Mucosa of stomach (tissue), 1 donor: ENCODE measurements at regions not wholly inside any gene's neighbourhood (a gene's known extent, or its start where the extent isn't known, plus 50 kb on each side); places are given as distances from the start of the nearest gene placed in this dataset.
"Not testable (repeated sequence)": the region's sequence is repeated elsewhere in the genome, so short reads cannot be mapped to it uniquely, and the experiment has no call there.

ENCODE experiments used
- H3K27me3 ChIP-seq: one replicate; pipeline ENCODE4 v1.7.0; 2013; ENCODE audit warnings: mild to moderate bottlenecking, low read length; ENCODE audit not compliant: control insufficient read depth, insufficient read depth
- H3K36me3 ChIP-seq: one replicate; pipeline ENCODE4 v1.7.0; 2013; ENCODE audit warnings: low read length; ENCODE audit not compliant: control insufficient read depth, insufficient read depth
- H3K4me1 ChIP-seq: one replicate; pipeline ENCODE4 v1.7.0; 2013; ENCODE audit warnings: mild to moderate bottlenecking, low read length; ENCODE audit not compliant: control insufficient read depth, insufficient read depth
- H3K4me3 ChIP-seq: one replicate; pipeline ENCODE4 v1.7.0; 2013; ENCODE audit warnings: low read length
- H3K9ac ChIP-seq: one replicate; pipeline ENCODE4 v1.7.0; 2013; ENCODE audit warnings: mild to moderate bottlenecking, low read length, moderate library complexity
- H3K9me3 ChIP-seq: one replicate; pipeline ENCODE4 v1.7.0; 2013; ENCODE audit warnings: mild to moderate bottlenecking, low read length, moderate library complexity; ENCODE audit not compliant: control insufficient read depth
- donor health status: Pancreatic carcinoma.

DNA sequence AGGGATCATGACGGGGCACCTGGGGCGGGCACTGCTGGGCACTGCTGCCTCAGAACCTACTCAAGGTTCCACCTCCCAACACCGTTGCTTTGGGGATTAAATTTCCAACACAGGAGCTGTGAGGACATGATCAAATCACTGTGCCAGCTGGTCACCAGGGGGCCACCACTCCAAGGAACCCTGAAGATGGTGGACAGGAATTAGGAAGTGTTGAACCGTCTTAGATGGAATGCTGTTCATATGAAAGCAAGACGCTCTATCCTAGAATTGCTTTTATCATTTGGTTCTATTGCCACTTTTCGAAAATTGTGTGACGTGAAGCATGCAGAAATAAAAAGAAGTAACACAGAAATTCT lies 140.3 kb downstream of the DLL1 start:
- Histone ChIP-seq H3K4me3 (no peak overlapping the region), H3K9me3 (no peaks in the 10 kb centered on the region), H3K4me1 (peaks cover 10% of the 10 kb centered on the region), H3K27me3 (peaks cover 24% of the 10 kb centered on the region), H3K9ac (no peak overlapping the region), H3K36me3 (no peaks in the 10 kb centered on the region)

DNA sequence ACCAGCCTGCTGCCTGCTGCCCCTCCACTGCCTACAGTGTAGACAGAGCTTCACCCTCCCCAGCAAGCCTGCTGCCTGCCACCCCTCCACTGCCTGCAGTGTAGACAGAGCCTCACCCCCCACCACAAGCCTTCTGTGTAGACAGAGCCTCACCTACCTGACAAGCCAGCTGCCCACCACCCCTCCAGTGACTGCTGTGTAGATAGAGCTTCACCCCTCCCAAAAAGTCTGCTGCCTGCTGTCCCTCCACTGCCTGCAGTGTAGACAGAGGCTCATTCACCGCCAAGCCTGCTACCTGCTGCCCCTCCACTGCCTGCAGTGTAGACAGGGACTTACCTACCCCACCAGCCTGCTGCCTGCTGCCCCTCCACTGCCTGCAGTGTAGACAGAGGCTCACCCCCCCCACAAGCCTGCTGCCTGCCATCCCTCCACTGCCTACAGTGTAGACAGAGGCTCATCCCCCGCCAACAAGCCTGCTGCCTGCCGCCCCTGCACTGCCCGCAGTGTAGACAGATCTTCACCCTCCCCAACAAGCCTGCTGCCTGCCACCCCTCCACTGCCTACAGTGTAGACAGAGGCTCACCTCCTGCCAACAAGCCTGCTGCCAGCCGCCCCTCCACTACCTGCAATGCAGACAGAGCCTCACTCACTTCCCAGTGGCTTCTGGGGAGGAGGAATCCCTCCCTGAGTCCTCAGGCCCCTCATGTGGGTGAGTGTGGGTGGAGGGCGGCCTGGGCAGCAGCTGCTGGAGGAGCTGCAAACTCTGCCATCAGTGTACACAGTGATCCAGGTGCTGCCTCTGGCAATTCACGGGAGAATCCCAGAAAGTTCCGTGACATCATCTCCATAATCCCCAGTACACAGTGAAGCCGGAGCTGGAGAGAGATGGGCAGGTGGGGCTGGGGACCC lies 140.9 kb downstream of the DLL1 start:
- peaks cover 24% of the 10 kb centered on the region for H3K27me3 ChIP-seq
- no peak overlapping the region for H3K4me3 ChIP-seq
- H3K36me3 ChIP-seq: no peaks in the 10 kb centered on the region
- no peaks in the 10 kb centered on the region for H3K9me3 ChIP-seq
- peaks cover 15% of the 10 kb centered on the region for H3K4me1 ChIP-seq
- no peak overlapping the region for H3K9ac ChIP-seq

DNA sequence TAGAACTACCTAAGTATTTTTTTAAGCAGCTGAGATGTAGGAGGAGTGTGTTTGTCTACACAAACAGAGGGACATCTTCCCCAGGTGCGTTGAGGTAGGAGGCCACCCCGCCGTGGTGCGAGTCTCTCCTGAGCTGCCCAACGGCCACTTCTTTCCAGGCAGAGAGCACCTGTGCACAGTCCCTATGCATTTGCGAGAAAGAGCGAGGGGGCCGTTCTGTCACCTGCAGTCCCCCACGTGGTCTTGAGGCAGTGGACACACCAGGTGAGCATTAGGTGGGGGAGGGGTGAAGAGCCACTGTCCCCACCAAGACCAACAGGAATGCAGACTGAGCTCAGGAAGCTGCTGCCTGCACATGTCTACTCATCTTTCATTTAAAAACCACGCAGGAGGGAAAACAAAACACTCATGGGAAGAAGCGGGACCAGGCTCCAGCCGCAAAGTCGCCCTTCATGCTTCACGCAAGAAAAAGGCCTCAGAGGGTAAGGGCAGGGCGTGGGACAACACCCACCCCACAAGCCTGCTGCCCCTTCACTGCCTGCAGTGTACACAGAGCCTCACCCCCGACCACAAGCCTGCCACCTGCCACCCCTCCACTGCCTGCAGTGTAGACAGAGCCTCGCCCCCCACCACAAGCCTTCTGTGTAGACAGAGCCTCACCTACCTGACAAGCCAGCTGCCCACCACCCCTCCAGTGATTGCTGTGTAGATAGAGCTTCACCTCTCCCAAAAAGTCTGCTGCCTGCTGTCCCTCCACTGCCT lies 142.0 kb downstream of the DLL1 start:
- Histone ChIP-seq H3K4me3 (no peak overlapping the region), H3K27me3 (peaks cover 24% of the 10 kb centered on the region), H3K4me1 (peaks cover 20% of the 10 kb centered on the region)

DNA sequence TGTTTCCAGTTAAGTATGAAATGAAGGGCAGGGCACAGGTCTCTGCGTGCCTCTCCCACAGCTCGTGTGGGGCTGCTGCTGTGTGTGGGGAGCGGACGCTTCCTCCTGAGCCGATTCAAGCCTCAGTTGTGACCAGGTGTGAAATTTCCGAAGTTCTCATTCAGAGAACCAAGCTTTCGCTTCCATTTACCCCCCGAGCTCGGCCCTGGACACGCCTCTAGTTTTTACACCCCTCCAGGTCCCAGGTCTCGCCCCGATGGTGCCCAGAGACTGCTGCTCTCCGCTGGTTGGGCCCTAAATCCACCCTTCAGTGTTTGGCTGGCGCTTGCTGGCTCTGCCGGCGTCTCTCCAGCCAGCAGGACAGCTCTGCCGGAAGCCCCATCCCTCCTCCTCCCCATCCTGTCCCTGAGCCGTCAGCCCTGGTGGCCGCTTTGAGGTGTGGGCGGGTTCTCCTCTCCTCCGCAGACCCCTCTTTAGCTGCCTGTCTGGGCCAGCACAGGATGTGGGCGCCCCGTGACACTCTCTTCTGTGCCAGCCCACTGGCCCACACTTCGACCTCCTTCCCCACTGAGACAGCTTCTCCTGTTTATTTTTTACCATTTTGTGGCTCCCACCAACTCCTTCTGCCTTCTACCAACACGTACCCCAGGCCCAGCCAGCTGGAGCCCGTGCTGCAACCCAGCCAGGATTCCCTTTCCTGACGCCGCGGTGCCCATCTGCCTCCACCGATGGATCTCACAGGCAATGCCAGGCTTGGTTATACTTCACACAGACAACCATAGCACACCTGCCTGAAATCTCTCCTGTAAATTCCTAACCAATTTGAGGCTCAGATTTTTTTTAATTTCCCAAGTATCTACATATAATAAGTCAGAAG lies 142.8 kb downstream of the DLL1 start:
- Histone ChIP-seq H3K4me3 (no peak overlapping the region), H3K9ac (no peak overlapping the region), H3K4me1 (peaks cover 20% of the 10 kb centered on the region), H3K9me3 (no peaks in the 10 kb centered on the region), H3K36me3 (no peaks in the 10 kb centered on the region), H3K27me3 (peaks cover 24% of the 10 kb centered on the region)

More for the DNA sequence above, 142.0 kb downstream of the DLL1 start:
- H3K36me3 ChIP-seq: no peaks in the 10 kb centered on the region
- no peak overlapping the region for H3K9ac ChIP-seq
- no peaks in the 10 kb centered on the region for H3K9me3 ChIP-seq

DNA sequence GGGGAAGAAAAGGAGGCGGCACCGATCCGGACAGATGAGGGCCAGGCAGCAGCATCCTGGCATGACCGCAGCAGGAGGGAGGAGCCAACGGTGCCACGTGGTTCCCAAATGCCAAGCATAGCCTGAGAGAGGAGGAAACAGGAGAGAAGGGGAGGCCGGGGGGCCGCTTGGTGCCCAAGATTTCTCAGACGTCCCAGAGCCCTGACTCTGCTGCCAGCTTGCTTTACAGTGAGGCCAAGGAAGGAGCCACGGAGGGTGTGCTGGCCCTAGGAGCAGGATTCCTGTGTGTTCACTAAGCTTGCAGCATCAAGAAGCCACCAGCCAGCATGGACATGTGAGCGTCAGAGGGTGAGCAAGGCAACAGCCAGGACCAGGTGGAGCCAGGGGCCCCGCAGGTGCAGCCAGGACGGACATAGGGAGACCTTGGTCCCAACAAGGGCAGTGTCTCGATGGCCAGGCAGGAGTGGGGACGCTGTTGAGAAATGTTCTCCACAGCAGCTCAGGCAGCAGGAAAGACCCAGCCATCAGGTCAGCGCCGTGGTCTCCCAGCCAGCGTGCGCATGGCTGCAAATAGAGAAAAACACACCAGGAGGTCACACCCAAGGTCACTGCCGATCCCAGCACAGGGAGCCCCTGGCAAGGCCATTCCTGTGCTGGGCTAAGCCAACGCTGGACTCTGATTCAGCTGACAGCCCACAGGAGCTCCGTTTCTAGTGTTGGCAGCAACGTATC lies 143.7 kb downstream of the DLL1 start:
- no peaks in the 10 kb centered on the region for H3K36me3 ChIP-seq
- no peaks in the 10 kb centered on the region for H3K9me3 ChIP-seq
- H3K27me3 ChIP-seq: peaks cover 18% of the 10 kb centered on the region
- no peak overlapping the region for H3K9ac ChIP-seq
- no peak overlapping the region for H3K4me3 ChIP-seq
- peaks cover 12% of the 10 kb centered on the region for H3K4me1 ChIP-seq

DNA sequence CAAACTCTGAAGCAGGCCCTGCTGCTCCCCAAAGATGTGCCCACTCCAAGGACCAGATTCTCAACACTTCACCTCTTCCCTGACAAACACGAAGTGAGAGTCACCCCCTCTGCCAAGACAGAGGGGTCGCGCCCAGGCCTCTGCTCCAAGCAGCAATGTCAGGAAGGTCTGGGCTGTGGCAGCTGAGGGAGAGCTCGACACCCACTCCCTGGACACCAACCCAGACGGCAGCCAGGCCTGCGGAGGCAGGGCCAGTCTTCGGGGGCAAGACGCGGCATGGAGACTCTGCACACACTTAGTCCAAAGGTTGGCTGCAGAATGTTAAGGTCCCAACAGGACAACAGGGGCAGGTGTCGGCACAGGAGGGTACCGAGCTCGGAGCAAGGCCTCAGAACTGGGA lies 144.2 kb downstream of the DLL1 start:
- no peak overlapping the region for H3K4me3 ChIP-seq
- no peaks in the 10 kb centered on the region for H3K36me3 ChIP-seq
- no peaks in the 10 kb centered on the region for H3K9me3 ChIP-seq
- H3K27me3 ChIP-seq: peaks cover 12% of the 10 kb centered on the region
- H3K9ac ChIP-seq: no peak overlapping the region
- peaks cover 10% of the 10 kb centered on the region for H3K4me1 ChIP-seq

- not testable (repeated sequence) for H3K27me3 ChIP-seq, H3K36me3 ChIP-seq, H3K9me3 ChIP-seq, H3K9ac ChIP-seq, H3K4me3 ChIP-seq, H3K4me1 ChIP-seq
Measured at GRCh38 chr6:170146131-170146530, 144.7 kb downstream of the DLL1 start.

DNA sequence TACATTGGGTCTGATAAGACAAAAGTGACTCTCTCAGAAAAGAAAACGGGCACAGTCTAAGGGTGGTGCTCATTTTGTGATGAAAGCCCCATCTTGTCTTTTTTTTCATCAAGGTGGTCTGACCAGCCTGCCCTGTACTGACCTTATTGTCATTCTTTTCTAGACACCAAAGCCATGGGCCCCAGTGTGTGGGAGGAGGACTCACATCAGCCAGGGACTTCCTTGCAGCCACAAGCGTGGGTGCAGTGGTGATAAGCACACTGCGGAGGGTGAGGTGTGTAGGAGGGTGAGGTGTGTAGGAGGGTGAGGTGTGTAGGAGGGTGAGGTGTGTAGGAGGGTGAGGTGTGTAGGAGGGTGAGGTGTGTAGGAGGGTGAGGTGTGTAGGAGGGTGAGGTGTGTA lies 145.2 kb downstream of the DLL1 start:
- H3K4me3 ChIP-seq, H3K9ac ChIP-seq, H3K27me3 ChIP-seq, H3K9me3 ChIP-seq, H3K4me1 ChIP-seq, H3K36me3 ChIP-seq: not testable (repeated sequence)

GRCh38 chr6:170145272-170145592 lies 145.6 kb downstream of the DLL1 start:
- no peak overlapping the region for H3K4me3 ChIP-seq
- peaks cover 7% of the 10 kb centered on the region for H3K27me3 ChIP-seq
- H3K9ac ChIP-seq: no peak overlapping the region
- peaks cover 10% of the 10 kb centered on the region for H3K4me1 ChIP-seq
- H3K36me3 ChIP-seq: no peaks in the 10 kb centered on the region
- no peaks in the 10 kb centered on the region for H3K9me3 ChIP-seq

- peaks cover 10% of the 10 kb centered on the region for H3K4me1 ChIP-seq
- H3K4me3 ChIP-seq: no peak overlapping the region
- H3K27me3 ChIP-seq: peaks cover 7% of the 10 kb centered on the region
- H3K9ac ChIP-seq: no peak overlapping the region
- H3K36me3 ChIP-seq: no peaks in the 10 kb centered on the region
- H3K9me3 ChIP-seq: no peaks in the 10 kb centered on the region
Measured at GRCh38 chr6:170144571-170145271, 146.2 kb downstream of the DLL1 start.
